GM23338 (cell line): ENCODE measurements at regions not wholly inside any gene's neighbourhood (a gene's known extent, or its start where the extent isn't known, plus 50 kb on each side); places are given as distances from the start of the nearest gene placed in this dataset.

Experiments
- CTCF ChIP-seq, 2 experiments: fragments of 200-600 bp in 1 of 2; sonication (generic) in 1 of 2; conservative IDR thresholded peaks; 2 replicates each; pipeline versions ENCODE4 v1.5.1 to v1.6.1; 2016 to 2017; ENCODE audit warnings: antibody characterized with exemption in 2 of 2, low read depth in 2 of 2, mild to moderate bottlenecking in 2 of 2, moderate library complexity in 1 of 2
- EZH2 ChIP-seq: fragments of 200-600 bp; sonication (generic); IDR thresholded peaks from one replicate; pipeline ENCODE4 v1.8.0; 2017; ENCODE audit warnings: antibody characterized with exemption, mild to moderate bottlenecking, low read depth; ENCODE audit not compliant: unreplicated experiment
- POLR2AphosphoS5 ChIP-seq: IDR thresholded peaks from 2 replicates; pipeline ENCODE4 v1.6.1; 2016; ENCODE audit warnings: antibody characterized with exemption, low read depth

- TF ChIP-seq CTCF (conservative IDR thresholded peaks at IDR 0.05; ENCODE audit: low read depth in 2 of 2) (no peak), EZH2 (no peak), POLR2AphosphoS5 (no peak)
Measured at GRCh38 chr2:220552790-220553535, 925.5 kb downstream of the SLC4A3 start.
